Loucy (cell line): ENCODE measurements at regions not wholly inside any gene's neighbourhood (a gene's known extent, or its start where the extent isn't known, plus 50 kb on each side); places are given as distances from the start of the nearest gene placed in this dataset.

Experiments
- H2AFZ ChIP-seq: fragments of 200-600 bp; sonication (generic); 2 replicates; pipeline ENCODE4 v1.6.0; 2016; ENCODE audit warnings: antibody characterized with exemption, mild to moderate bottlenecking, low read length, moderate library complexity
- H3F3A ChIP-seq: fragments of 200-600 bp; 2 replicates; pipeline ENCODE4 v1.6.0; 2016; ENCODE audit warnings: antibody characterized with exemption, low read depth, mild to moderate bottlenecking
- H3K27me3 ChIP-seq: fragments of 200-600 bp; sonication (generic); 2 replicates; pipeline ENCODE4 v1.6.1; 2014; ENCODE audit warnings: low read length, mild to moderate bottlenecking; ENCODE audit not compliant: insufficient read depth, poor library complexity, severe bottlenecking
- H3K36me3 ChIP-seq: fragments of 200-600 bp; sonication (generic); 2 replicates; pipeline ENCODE4 v1.6.1; 2016; ENCODE audit warnings: low read length; ENCODE audit not compliant: insufficient read depth
- H3K4me1 ChIP-seq: fragments of 200-600 bp; sonication (generic); 2 replicates; pipeline ENCODE4 v1.5.1; 2014; ENCODE audit warnings: low read length, mild to moderate bottlenecking; ENCODE audit not compliant: insufficient read depth, poor library complexity, severe bottlenecking
- H3K4me2 ChIP-seq: fragments of 200-600 bp; sonication (generic); 2 replicates; pipeline ENCODE4 v1.6.0; 2014; ENCODE audit warnings: antibody characterized with exemption, low read length, low read depth, mild to moderate bottlenecking; ENCODE audit not compliant: poor library complexity, severe bottlenecking
- H3K4me3 ChIP-seq: fragments of 200-600 bp; sonication (generic); 2 replicates; pipeline ENCODE4 v1.5.1; 2014; ENCODE audit warnings: low read length, mild to moderate bottlenecking, mixed read lengths; ENCODE audit not compliant: poor library complexity, severe bottlenecking
- H3K79me2 ChIP-seq: fragments of 200-600 bp; sonication (generic); 2 replicates; pipeline ENCODE4 v1.6.1; 2014; ENCODE audit warnings: low read length; ENCODE audit not compliant: insufficient read depth
- H3K9ac ChIP-seq: fragments of 200-600 bp; sonication (generic); 2 replicates; pipeline ENCODE4 v1.6.0; 2014; ENCODE audit warnings: mild to moderate bottlenecking, low read depth, low read length, moderate library complexity; ENCODE audit not compliant: poor library complexity, severe bottlenecking
- H3K9me2 ChIP-seq: fragments of 200-600 bp; sonication (generic); replicated peaks from 2 replicates; pipeline ENCODE4 v1.6.1; 2016; ENCODE audit warnings: low read depth, low read length, mixed read lengths
- H3K9me3 ChIP-seq: fragments of 200-600 bp; sonication (generic); 2 replicates; pipeline ENCODE4 v1.6.1; 2014; ENCODE audit warnings: mild to moderate bottlenecking, antibody characterized with exemption, low read length, low read depth; ENCODE audit not compliant: insufficient read depth
- H4K20me1 ChIP-seq: fragments of 200-600 bp; sonication (generic); 2 replicates; pipeline ENCODE4 v1.6.0; 2014; ENCODE audit warnings: antibody characterized with exemption, low read length, mild to moderate bottlenecking; ENCODE audit not compliant: insufficient read depth, poor library complexity, severe bottlenecking
- EZH2phosphoT487 ChIP-seq: fragments of 200-600 bp; IDR thresholded peaks from 2 replicates; pipeline ENCODE4 v1.6.1; 2018; ENCODE audit warnings: antibody characterized with exemption, mild to moderate bottlenecking, moderate library complexity, borderline replicate concordance
- TF ChIP-seq, protein P1 (sequence below): fragments of 200-600 bp; sonication (generic); conservative IDR thresholded peaks from 2 replicates; pipeline ENCODE4 v1.5.1; 2014; ENCODE audit warnings: mild to moderate bottlenecking, antibody characterized with exemption, low read length

DNA sequence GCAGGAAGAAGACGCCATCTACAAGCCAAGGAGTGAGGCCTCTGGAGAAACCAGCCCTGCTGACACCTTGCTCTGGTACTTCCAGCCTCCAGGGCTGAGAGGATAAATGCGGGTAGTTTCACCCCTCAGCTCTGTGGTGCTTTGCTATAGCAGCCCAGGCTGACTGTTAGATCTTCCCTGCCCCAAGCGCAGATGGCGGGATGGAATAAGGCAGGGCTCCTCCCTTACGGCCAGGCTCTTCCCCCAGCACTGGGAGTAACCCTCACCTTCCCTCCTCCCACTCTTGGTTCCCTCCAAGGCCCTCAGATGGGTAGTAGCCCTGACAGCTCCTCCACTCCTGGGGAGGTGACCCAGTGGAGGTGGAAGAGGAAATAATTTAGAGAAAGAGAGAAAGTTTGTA lies 285.1 kb downstream of the GADD45G start:
- H3K36me3 ChIP-seq: no peaks in the 10 kb centered on the region
- no peaks in the 10 kb centered on the region for H3K27me3 ChIP-seq
- TF ChIP-seq, protein P1, sequence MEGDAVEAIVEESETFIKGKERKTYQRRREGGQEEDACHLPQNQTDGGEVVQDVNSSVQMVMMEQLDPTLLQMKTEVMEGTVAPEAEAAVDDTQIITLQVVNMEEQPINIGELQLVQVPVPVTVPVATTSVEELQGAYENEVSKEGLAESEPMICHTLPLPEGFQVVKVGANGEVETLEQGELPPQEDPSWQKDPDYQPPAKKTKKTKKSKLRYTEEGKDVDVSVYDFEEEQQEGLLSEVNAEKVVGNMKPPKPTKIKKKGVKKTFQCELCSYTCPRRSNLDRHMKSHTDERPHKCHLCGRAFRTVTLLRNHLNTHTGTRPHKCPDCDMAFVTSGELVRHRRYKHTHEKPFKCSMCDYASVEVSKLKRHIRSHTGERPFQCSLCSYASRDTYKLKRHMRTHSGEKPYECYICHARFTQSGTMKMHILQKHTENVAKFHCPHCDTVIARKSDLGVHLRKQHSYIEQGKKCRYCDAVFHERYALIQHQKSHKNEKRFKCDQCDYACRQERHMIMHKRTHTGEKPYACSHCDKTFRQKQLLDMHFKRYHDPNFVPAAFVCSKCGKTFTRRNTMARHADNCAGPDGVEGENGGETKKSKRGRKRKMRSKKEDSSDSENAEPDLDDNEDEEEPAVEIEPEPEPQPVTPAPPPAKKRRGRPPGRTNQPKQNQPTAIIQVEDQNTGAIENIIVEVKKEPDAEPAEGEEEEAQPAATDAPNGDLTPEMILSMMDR: no peak
- no peak for TF ChIP-seq EZH2phosphoT487
- no peak overlapping the region for H3K4me3 ChIP-seq
- no peak overlapping the region for H2AFZ ChIP-seq
- no peaks in the 10 kb centered on the region for H3K79me2 ChIP-seq
- H3K9ac ChIP-seq: no peak overlapping the region
- no peaks in the 10 kb centered on the region for H3K4me1 ChIP-seq
- H3K9me2 ChIP-seq: no peaks in the 10 kb centered on the region
- no peaks in the 10 kb centered on the region for H3F3A ChIP-seq
- no peaks in the 10 kb centered on the region for H3K9me3 ChIP-seq
- no peaks in the 10 kb centered on the region for H4K20me1 ChIP-seq
- no peak overlapping the region for H3K4me2 ChIP-seq

DNA sequence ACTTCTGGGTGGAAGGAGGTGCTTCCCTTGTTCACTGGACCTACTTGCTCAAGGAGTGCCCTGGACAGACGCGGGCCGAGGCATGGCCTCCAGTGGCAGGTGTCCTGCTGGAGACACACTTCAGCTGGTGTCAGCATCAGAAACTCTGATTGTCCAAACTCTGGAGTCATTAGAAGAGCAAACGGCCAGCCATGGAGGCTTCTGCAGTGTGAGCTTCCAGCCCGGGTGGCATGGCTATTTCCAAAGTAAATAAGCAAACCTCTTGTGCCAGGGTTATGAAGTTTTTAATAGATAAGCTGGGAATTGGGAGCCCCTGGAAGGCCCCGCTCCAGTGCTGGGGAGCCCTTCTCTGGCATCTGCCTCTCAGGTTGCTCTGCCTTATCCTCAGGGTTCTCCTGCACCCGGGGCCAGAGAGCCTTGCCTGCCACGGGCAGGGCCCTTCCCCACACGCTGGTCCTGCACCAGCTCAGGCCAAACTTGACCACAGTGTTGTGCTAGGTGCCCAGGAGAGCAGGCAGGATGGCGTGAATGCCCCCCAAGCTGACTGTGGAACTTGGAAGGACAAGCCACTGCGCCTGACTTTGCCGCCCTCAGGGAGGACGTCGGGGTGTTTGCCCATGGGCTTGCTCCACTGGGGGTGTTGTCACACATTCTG lies 285.6 kb downstream of the GADD45G start:
- no peaks in the 10 kb centered on the region for H3K9me3 ChIP-seq
- TF ChIP-seq, protein P1: no peak
- TF ChIP-seq EZH2phosphoT487: no peak
- no peaks in the 10 kb centered on the region for H3F3A ChIP-seq
- H4K20me1 ChIP-seq: no peaks in the 10 kb centered on the region
- H2AFZ ChIP-seq: no peak overlapping the region
- H3K4me3 ChIP-seq: no peak overlapping the region
- H3K4me1 ChIP-seq: no peaks in the 10 kb centered on the region
- H3K9me2 ChIP-seq: no peaks in the 10 kb centered on the region
- H3K27me3 ChIP-seq: no peaks in the 10 kb centered on the region
- H3K4me2 ChIP-seq: no peak overlapping the region
- no peaks in the 10 kb centered on the region for H3K79me2 ChIP-seq
- H3K9ac ChIP-seq: no peak overlapping the region
- no peaks in the 10 kb centered on the region for H3K36me3 ChIP-seq

DNA sequence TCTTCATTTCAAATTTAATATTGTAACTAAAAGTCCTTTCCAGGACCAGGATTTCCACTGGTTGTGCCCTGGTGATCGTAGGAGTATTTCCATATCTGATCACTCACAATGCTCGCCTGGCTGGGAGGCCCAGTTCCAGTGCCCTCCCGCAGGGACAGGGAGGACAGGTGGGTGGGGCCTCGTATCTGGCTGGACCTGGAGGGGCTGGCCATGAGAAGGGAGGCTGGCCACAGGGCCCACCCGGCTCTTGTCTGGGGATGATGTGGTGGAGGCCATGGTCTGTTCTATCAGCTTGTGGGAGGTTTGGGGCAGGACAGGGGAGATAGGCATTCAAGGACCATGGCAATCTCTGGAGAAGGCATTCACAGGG lies 286.4 kb downstream of the GADD45G start:
- Histone ChIP-seq H3F3A (no peaks in the 10 kb centered on the region), H3K9me3 (no peaks in the 10 kb centered on the region), H3K4me3 (no peak overlapping the region), H3K9ac (no peak overlapping the region), H3K79me2 (no peaks in the 10 kb centered on the region), H2AFZ (no peak overlapping the region), H3K4me1 (no peaks in the 10 kb centered on the region), H3K4me2 (no peak overlapping the region), H3K27me3 (no peaks in the 10 kb centered on the region), H4K20me1 (no peaks in the 10 kb centered on the region), H3K36me3 (no peaks in the 10 kb centered on the region), H3K9me2 (no peaks in the 10 kb centered on the region)
- TF ChIP-seq EZH2phosphoT487: no peak
- TF ChIP-seq, protein P1: no peak
